Activated CD4-positive, alpha-beta T cell treated with anti-CD3 and anti-CD28 coated beads, Interleukin-2, amount 10 ng/mL, durations not matched to agents 24 days and 14 days (primary cell): ENCODE measurements at regions not wholly inside any gene's neighbourhood (a gene's known extent, or its start where the extent isn't known, plus 50 kb on each side); places are given as distances from the start of the nearest gene placed in this dataset.

Experiments
- DNase-seq: peaks from one replicate; pipeline ENCODE4 v3.0.0; 2022
- H3K27ac Mint-ChIP-seq: one replicate; pipeline ENCODE4 v1.8.0; 2022; ENCODE audit warnings: mild to moderate bottlenecking, mixed read lengths
- H3K27me3 Mint-ChIP-seq: one replicate; pipeline ENCODE4 v1.8.0; 2022; ENCODE audit warnings: mixed read lengths
- H3K36me3 Mint-ChIP-seq: one replicate; pipeline ENCODE4 v1.8.0; 2022; ENCODE audit warnings: low read depth, mild to moderate bottlenecking, mixed read lengths
- H3K4me1 Mint-ChIP-seq: one replicate; pipeline ENCODE4 v1.8.0; 2021; ENCODE audit warnings: mixed read lengths
- H3K4me3 Mint-ChIP-seq: one replicate; pipeline ENCODE4 v1.8.0; 2022; ENCODE audit warnings: mild to moderate bottlenecking, moderate library complexity, mixed read lengths
- H3K9me3 Mint-ChIP-seq: one replicate; pipeline ENCODE4 v1.8.0; 2021; ENCODE audit warnings: mixed read lengths
- intact Hi-C: fragments of 100-400 bp; cut with micrococcal nuclease; formaldehyde crosslinking; loops from one replicate; pipeline ENCODE4 v1.15.1; 2023

DNA sequence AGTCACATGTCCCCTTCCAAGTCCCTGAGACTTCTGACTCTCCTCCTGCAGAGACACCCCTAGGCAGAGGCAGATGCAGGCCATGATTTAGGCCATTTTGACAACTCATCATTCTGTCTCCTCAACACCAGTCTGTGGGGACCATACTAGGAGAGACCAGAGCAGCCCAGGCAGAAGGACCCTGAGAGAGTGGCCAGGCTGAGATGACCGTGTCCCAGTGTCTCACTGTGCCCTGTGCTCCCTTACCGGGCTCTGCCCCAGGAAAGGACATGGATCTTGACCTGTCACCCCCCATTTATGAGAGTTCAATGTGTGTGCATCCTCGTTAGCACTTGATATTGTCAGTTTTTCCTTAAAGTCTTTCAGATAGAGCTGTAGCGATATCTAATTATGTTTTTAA lies 52.4 kb upstream of the IGLL5 start:
- Mint-ChIP-seq H3K36me3 (no peaks in the 10 kb centered on the region), H3K4me3 (no peak overlapping the region), H3K9me3 (peaks cover 8% of the 10 kb centered on the region), H3K27me3 (peaks cover 48% of the 10 kb centered on the region), H3K4me1 (peaks cover 15% of the 10 kb centered on the region), H3K27ac (no peak overlapping the region)
- DNase-seq: no peak
- intact Hi-C loops: no loop called here

DNA sequence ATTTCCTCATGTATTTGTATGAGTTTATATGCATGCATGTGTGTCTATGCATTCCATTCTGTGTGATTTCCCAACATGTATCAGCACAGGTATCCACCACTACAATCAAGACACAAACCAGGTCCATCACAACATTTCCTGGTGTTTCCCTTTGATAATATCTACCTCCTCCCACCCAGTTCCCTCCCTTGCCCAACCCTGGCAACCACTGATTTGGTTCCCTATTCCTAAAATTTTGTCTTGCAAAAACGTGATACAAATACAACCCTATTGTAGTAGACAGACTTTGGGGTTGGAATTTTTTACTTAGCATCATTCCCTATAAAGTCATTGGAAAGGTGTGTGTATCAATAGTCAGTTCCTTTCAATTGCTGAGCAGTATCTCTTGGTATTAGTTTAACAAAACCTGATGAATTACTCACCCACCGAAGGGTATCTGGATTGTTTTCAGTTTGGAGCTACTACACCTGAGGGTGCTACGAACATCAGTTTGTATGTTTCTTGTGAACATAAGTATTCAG lies 51.8 kb upstream of the IGLL5 start:
- Mint-ChIP-seq H3K27me3 (peaks cover 48% of the 10 kb centered on the region), H3K9me3 (peaks cover 3% of the 10 kb centered on the region)

DNA sequence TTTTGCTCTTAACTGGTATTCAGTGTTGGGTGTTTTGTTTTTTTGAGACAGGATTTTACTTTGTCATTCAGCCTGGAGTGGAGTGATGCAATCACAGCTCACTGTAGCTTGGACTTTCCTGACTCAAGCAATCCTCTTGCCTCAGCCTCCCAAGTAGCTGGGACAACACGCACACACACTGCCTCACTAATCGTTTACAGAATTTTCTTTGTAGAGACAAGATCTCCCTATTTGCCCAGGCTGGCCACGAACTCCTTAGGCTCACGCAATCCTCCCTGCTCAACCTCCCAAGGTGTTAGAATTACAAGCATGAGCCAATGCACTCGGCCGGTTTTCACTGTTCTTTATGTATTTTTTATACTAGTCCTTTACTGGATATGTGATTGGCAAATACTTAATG lies 51.0 kb upstream of the IGLL5 start:
- Mint-ChIP-seq H3K4me1 (peaks cover 15% of the 10 kb centered on the region), H3K36me3 (no peaks in the 10 kb centered on the region), H3K27me3 (peaks cover 44% of the 10 kb centered on the region), H3K4me3 (no peak overlapping the region), H3K9me3 (no peaks in the 10 kb centered on the region), H3K27ac (no peak overlapping the region)
- intact Hi-C loops: no loop called here
- DNase-seq: peak; percentile 48

More for the DNA sequence above, 51.8 kb upstream of the IGLL5 start:
- Mint-ChIP-seq H3K4me1 (peaks cover 15% of the 10 kb centered on the region), H3K4me3 (no peak overlapping the region), H3K36me3 (no peaks in the 10 kb centered on the region), H3K27ac (no peak overlapping the region)
- intact Hi-C loops: no loop called here
- peak; percentile 21 for DNase-seq
